Activated naive CD8-positive, alpha-beta T cell (primary cell): ENCODE measurements at regions not wholly inside any gene's neighbourhood (a gene's known extent, or its start where the extent isn't known, plus 50 kb on each side); places are given as distances from the start of the nearest gene placed in this dataset.

Source experiments
- H3K27ac Mint-ChIP-seq: one replicate; pipeline ENCODE4 v1.8.0; 2021; ENCODE audit warnings: mixed read lengths
- H3K27me3 Mint-ChIP-seq: one replicate; pipeline ENCODE4 v1.8.0; 2021; ENCODE audit warnings: mixed read lengths
- H3K36me3 Mint-ChIP-seq: one replicate; pipeline ENCODE4 v1.8.0; 2021; ENCODE audit warnings: mixed read lengths
- H3K4me1 Mint-ChIP-seq: one replicate; pipeline ENCODE4 v1.8.0; 2021; ENCODE audit warnings: low read depth, mixed read lengths
- H3K4me3 Mint-ChIP-seq: one replicate; pipeline ENCODE4 v1.8.0; 2021; ENCODE audit warnings: mild to moderate bottlenecking, mixed read lengths
- H3K9me3 Mint-ChIP-seq: one replicate; pipeline ENCODE4 v1.8.0; 2021; ENCODE audit warnings: low read depth, mixed read lengths

DNA sequence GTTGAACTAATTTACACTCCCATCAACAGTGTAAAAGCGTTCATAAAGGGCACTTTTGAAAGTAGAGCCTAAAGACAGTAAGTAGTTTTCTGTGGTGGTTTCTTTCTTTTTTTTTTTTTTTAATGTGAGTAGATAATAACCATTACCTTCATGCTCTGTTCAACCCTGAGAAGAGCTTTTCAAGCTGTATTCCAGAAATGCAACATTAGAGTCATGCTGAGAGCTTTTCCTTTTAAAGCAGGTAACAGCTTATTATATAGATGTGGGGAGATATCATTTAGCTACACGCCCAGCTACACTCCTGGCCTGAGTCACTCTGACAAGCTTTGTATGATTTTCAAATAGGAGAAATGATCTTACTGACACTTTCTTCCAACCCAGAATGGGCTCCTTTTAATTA lies 96.2 kb upstream of the ARHGEF26 start:
- Mint-ChIP-seq H3K4me1 (no peaks in the 10 kb centered on the region), H3K27ac (no peak overlapping the region), H3K4me3 (no peak overlapping the region), H3K9me3 (no peaks in the 10 kb centered on the region), H3K36me3 (no peaks in the 10 kb centered on the region), H3K27me3 (no peaks in the 10 kb centered on the region)

GRCh38 chr3:154029926-154030325 lies 91.3 kb upstream of the ARHGEF26 start:
- Mint-ChIP-seq H3K9me3 (no peaks in the 10 kb centered on the region), H3K36me3 (no peaks in the 10 kb centered on the region), H3K27ac (no peak overlapping the region), H3K27me3 (no peaks in the 10 kb centered on the region), H3K4me1 (no peaks in the 10 kb centered on the region), H3K4me3 (no peak overlapping the region)

DNA sequence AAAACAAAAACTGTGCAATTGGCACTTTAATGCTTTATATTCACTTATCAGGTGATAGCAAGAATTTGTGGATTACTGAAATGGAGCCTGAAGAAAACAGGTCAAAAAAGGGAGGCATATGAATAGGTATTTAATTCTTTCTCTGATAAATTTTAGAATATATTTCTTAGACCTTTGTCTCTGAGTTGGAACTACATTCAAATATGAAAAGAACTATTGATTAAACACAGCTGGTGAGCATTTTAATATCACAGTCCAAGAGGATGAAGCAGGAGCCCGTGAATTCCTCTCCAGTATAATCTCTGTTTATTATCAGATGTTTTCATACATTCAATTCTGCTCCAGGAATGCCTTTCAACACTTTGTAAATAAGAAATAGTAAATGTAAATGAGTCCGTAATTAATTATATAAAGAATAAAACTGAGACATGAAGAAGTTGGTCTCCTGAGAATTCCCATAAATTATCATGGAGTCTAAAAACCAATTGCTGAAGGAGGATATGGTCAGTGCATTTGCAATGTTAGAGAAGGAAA lies 86.3 kb upstream of the ARHGEF26 start:
- no peak overlapping the region for H3K27ac Mint-ChIP-seq
- H3K36me3 Mint-ChIP-seq: no peaks in the 10 kb centered on the region
- H3K4me1 Mint-ChIP-seq: no peaks in the 10 kb centered on the region
- no peaks in the 10 kb centered on the region for H3K27me3 Mint-ChIP-seq
- no peaks in the 10 kb centered on the region for H3K9me3 Mint-ChIP-seq
- H3K4me3 Mint-ChIP-seq: no peak overlapping the region

DNA sequence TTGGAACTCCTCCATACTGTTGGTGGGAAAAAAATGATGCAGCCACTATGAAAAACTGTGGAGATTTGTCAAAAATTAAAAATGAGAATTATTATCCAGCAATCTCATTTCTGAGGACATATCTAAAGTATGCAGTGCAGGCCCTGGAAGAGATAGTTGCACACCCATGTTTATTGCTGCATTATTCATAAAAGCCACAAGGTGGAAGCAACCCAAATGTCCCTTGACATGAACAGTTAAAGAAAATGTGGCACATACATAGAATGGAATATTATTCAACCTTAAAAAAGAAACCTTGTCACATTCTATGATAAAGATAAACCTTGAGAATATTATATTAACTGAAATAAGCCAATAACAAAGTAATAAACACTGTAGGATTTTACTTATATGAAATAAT lies 80.9 kb upstream of the ARHGEF26 start:
- H3K27me3 Mint-ChIP-seq: peaks cover 4% of the 10 kb centered on the region
- H3K36me3 Mint-ChIP-seq: no peaks in the 10 kb centered on the region
- H3K27ac Mint-ChIP-seq: no peak overlapping the region
- H3K4me1 Mint-ChIP-seq: no peaks in the 10 kb centered on the region
- no peaks in the 10 kb centered on the region for H3K9me3 Mint-ChIP-seq
- H3K4me3 Mint-ChIP-seq: no peak overlapping the region

DNA sequence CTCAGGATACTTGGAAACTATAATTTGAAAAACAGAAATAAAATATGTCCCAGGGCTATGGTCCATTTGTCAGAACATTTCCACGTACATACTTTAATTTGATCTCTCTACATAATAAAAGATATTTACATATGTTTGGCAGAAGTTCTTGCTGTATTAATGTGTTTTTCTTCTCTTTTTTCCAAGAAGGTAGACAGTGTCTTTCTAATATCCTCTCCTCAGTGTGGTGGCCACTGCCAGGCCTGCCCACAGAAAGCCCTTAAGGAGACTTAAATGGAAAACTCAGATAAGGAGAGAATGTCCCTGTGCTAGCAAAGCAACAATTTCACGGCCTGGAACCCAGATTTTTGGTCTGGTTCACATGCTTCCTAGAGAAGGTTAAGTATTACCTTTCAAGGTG lies 76.5 kb upstream of the ARHGEF26 start:
- Mint-ChIP-seq H3K4me3 (no peak overlapping the region), H3K9me3 (no peaks in the 10 kb centered on the region)

DNA sequence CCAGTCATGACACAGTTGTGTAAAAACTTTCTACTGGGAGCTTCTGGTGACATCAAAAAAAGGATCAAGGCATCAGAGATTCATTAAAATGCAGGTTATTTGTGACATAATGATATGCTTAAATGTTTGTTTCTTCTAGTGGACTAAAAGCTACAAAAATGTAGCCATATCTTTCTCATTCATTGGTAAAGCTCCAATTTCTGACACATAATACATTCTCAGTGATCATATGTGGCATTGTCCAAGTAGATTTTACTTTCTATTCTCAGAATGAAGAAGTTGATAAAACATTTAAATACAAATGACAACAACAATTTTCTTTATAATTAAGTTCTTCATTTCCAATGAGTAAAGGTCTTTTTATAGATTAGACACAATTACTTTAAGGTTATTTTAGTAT lies 71.0 kb upstream of the ARHGEF26 start:
- no peaks in the 10 kb centered on the region for H3K9me3 Mint-ChIP-seq
- no peaks in the 10 kb centered on the region for H3K4me1 Mint-ChIP-seq
- H3K4me3 Mint-ChIP-seq: no peak overlapping the region
- peaks cover 5% of the 10 kb centered on the region for H3K27me3 Mint-ChIP-seq
- H3K27ac Mint-ChIP-seq: no peak overlapping the region
- no peaks in the 10 kb centered on the region for H3K36me3 Mint-ChIP-seq

More for the DNA sequence above, 76.5 kb upstream of the ARHGEF26 start:
- Mint-ChIP-seq H3K4me1 (no peaks in the 10 kb centered on the region), H3K36me3 (no peaks in the 10 kb centered on the region), H3K27ac (no peak overlapping the region), H3K27me3 (peaks cover 9% of the 10 kb centered on the region)

DNA sequence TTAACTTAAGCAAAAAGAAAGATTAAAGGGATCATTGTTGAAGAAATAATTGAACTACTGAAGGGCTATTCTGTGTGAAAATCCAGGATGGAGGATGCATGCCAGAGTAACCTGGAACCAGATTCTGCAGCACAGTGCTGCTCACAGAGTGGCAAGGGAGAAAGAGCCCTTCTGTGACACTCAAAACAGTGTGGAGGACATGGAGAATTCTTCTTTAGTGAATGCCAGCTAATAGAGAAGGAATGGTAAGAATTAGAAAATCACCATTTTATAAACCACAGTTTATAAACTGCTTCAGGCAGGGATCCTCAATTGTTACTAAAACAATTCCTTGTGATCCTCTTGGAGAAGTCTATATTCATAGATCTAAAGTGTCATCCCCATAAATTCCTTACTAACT lies 70.4 kb upstream of the ARHGEF26 start:
- no peaks in the 10 kb centered on the region for H3K36me3 Mint-ChIP-seq
- no peaks in the 10 kb centered on the region for H3K9me3 Mint-ChIP-seq
- H3K27ac Mint-ChIP-seq: no peak overlapping the region
- no peak overlapping the region for H3K4me3 Mint-ChIP-seq
- no peaks in the 10 kb centered on the region for H3K4me1 Mint-ChIP-seq
- H3K27me3 Mint-ChIP-seq: peaks cover 5% of the 10 kb centered on the region

DNA sequence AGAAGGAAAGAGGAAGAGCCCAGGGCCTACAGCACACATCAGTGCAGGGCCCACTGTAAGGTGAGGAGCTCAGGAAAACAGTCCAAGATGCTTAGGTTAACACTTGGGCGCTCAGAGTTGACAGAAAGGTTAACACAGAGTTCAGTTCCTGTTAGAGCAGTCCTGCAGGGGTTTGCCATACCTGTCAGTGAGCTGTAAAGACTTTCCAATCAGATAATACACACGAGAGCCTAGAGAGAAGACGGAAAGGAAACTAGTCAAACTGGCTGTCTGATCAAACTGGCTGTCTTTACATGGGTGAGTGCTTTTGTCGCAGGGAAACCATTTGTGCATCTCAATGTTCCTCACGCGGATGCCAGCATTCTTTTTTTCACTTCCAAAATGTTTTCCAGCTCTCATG lies 61.4 kb upstream of the ARHGEF26 start:
- Mint-ChIP-seq H3K36me3 (no peaks in the 10 kb centered on the region), H3K27ac (no peak overlapping the region), H3K27me3 (no peaks in the 10 kb centered on the region), H3K9me3 (no peaks in the 10 kb centered on the region), H3K4me1 (no peaks in the 10 kb centered on the region), H3K4me3 (no peak overlapping the region)

GRCh38 chr3:154060238-154061000 lies 60.8 kb upstream of the ARHGEF26 start:
- H3K4me3 Mint-ChIP-seq: no peak overlapping the region
- H3K9me3 Mint-ChIP-seq: no peaks in the 10 kb centered on the region
- H3K4me1 Mint-ChIP-seq: no peaks in the 10 kb centered on the region
- no peaks in the 10 kb centered on the region for H3K27me3 Mint-ChIP-seq
- no peak overlapping the region for H3K27ac Mint-ChIP-seq
- H3K36me3 Mint-ChIP-seq: no peaks in the 10 kb centered on the region

DNA sequence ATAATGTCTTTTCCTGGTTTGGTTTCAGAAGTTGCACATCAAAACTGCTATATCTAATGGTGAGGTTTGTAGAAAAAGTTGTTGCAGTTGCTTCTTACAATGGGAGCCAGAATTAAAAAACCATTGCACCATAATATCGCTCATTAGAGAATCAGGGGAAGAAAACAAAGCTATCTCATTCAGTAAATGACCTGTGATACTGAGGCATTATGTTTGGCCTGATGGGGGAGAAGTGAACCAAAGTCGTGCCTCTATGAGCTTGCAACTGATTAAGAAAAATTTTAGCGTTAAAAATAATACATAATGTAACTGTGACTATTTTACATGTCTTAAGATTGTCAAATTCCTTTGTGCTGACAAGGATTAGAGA lies 60.2 kb upstream of the ARHGEF26 start:
- no peaks in the 10 kb centered on the region for H3K9me3 Mint-ChIP-seq
- H3K27me3 Mint-ChIP-seq: no peaks in the 10 kb centered on the region
- no peak overlapping the region for H3K4me3 Mint-ChIP-seq

GRCh38 chr3:154062513-154062912 lies 58.7 kb upstream of the ARHGEF26 start:
- Mint-ChIP-seq H3K36me3 (no peaks in the 10 kb centered on the region), H3K4me1 (no peaks in the 10 kb centered on the region), H3K27me3 (no peaks in the 10 kb centered on the region), H3K9me3 (no peaks in the 10 kb centered on the region), H3K4me3 (no peak overlapping the region), H3K27ac (no peak overlapping the region)

More for the DNA sequence above, 60.2 kb upstream of the ARHGEF26 start:
- H3K27ac Mint-ChIP-seq: no peak overlapping the region
- H3K36me3 Mint-ChIP-seq: no peaks in the 10 kb centered on the region
- no peaks in the 10 kb centered on the region for H3K4me1 Mint-ChIP-seq

- Mint-ChIP-seq H3K36me3 (no peaks in the 10 kb centered on the region), H3K27ac (no peak overlapping the region), H3K9me3 (peaks cover 5% of the 10 kb centered on the region), H3K27me3 (no peaks in the 10 kb centered on the region), H3K4me3 (no peak overlapping the region), H3K4me1 (no peaks in the 10 kb centered on the region)
These were observed 50.0 kb upstream of the ARHGEF26 start for GRCh38 chr3:154071146-154071545.
